ENCODE measurements at regions not wholly inside any gene's neighbourhood (a gene's known extent, or its start where the extent isn't known, plus 50 kb on each side); places are given as distances from the start of the nearest gene placed in this dataset.

GRCh38 chr7:153247926-153248325, 488.4 kb downstream of the ACTR3B start:
- TF ChIP-seq CTCF (IDR thresholded peaks at IDR 0.05; ENCODE audit: low read depth, low read length, missing input control) (no peak), HNF4A (conservative IDR thresholded peaks at IDR 0.05) (no peak), FOXA1 (IDR thresholded peaks at IDR 0.05) (no peak), ATF3 (IDR thresholded peaks at IDR 0.05) (no peak), RXRA (IDR thresholded peaks at IDR 0.05) (no peak), YY1 (IDR thresholded peaks at IDR 0.05) (no peak), MAX (IDR thresholded peaks at IDR 0.05) (no peak), FOXA2 (IDR thresholded peaks at IDR 0.05) (no peak), GABPA (IDR thresholded peaks at IDR 0.05 in 1 of 2, conservative IDR thresholded peaks at IDR 0.05 in 1 of 2) (no peak), HNF4G (IDR thresholded peaks at IDR 0.05) (no peak), JUND (IDR thresholded peaks at IDR 0.05) (no peak), RAD21 (IDR thresholded peaks at IDR 0.05) (no peak), SP1 (IDR thresholded peaks at IDR 0.05) (no peak), EGR1 (IDR thresholded peaks at IDR 0.05; ENCODE audit: low read depth in 2 of 2) (no peak), TAF1 (conservative IDR thresholded peaks at IDR 0.05) (no peak), NR2F2 (IDR thresholded peaks at IDR 0.05) (no peak)
- TF ChIP-seq, protein P1, sequence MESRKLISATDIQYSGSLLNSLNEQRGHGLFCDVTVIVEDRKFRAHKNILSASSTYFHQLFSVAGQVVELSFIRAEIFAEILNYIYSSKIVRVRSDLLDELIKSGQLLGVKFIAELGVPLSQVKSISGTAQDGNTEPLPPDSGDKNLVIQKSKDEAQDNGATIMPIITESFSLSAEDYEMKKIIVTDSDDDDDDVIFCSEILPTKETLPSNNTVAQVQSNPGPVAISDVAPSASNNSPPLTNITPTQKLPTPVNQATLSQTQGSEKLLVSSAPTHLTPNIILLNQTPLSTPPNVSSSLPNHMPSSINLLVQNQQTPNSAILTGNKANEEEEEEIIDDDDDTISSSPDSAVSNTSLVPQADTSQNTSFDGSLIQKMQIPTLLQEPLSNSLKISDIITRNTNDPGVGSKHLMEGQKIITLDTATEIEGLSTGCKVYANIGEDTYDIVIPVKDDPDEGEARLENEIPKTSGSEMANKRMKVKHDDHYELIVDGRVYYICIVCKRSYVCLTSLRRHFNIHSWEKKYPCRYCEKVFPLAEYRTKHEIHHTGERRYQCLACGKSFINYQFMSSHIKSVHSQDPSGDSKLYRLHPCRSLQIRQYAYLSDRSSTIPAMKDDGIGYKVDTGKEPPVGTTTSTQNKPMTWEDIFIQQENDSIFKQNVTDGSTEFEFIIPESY (IDR thresholded peaks at IDR 0.05) = no peak
- TF ChIP-seq, protein P2, sequence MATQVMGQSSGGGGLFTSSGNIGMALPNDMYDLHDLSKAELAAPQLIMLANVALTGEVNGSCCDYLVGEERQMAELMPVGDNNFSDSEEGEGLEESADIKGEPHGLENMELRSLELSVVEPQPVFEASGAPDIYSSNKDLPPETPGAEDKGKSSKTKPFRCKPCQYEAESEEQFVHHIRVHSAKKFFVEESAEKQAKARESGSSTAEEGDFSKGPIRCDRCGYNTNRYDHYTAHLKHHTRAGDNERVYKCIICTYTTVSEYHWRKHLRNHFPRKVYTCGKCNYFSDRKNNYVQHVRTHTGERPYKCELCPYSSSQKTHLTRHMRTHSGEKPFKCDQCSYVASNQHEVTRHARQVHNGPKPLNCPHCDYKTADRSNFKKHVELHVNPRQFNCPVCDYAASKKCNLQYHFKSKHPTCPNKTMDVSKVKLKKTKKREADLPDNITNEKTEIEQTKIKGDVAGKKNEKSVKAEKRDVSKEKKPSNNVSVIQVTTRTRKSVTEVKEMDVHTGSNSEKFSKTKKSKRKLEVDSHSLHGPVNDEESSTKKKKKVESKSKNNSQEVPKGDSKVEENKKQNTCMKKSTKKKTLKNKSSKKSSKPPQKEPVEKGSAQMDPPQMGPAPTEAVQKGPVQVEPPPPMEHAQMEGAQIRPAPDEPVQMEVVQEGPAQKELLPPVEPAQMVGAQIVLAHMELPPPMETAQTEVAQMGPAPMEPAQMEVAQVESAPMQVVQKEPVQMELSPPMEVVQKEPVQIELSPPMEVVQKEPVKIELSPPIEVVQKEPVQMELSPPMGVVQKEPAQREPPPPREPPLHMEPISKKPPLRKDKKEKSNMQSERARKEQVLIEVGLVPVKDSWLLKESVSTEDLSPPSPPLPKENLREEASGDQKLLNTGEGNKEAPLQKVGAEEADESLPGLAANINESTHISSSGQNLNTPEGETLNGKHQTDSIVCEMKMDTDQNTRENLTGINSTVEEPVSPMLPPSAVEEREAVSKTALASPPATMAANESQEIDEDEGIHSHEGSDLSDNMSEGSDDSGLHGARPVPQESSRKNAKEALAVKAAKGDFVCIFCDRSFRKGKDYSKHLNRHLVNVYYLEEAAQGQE (IDR thresholded peaks at IDR 0.05) = no peak
- DNase-seq (ENCODE audit: low spot score) = no peak
- Histone ChIP-seq H3K9ac (ENCODE audit: low read depth in 1 of 2, low read length in 2 of 2) (no peak overlapping the region), H3K27me3 (ENCODE audit: control insufficient read depth in 4 of 4, insufficient read depth in 4 of 4, low read length in 3 of 4) (no peaks in the 10 kb centered on the region), H3K4me3 (ENCODE audit: low read depth in 1 of 3, low read length in 3 of 3) (no peak overlapping the region), H3K36me3 (ENCODE audit: control insufficient read depth in 4 of 4, insufficient read depth in 3 of 4, low read depth in 1 of 4, low read length in 3 of 4) (no peaks in the 10 kb centered on the region), H3K4me1 (ENCODE audit: control insufficient read depth in 4 of 4, insufficient read depth in 4 of 4, low read length in 3 of 4) (no peaks in the 10 kb centered on the region), H3K27ac (ENCODE audit: low read depth in 1 of 2, low read length in 2 of 2) (no peak overlapping the region), H3K9me3 (ENCODE audit: control insufficient read depth in 4 of 4, low read length in 3 of 4) (peaks cover 0 to 3% (median 0%) of the 10 kb centered on the region in 4 donors)
- 40% methylated on average over 4 of the region's 4 CpGs for WGBS

All from liver (tissue), 8 donors.